MM.1S (cell line): ENCODE measurements at regions not wholly inside any gene's neighbourhood (a gene's known extent, or its start where the extent isn't known, plus 50 kb on each side); places are given as distances from the start of the nearest gene placed in this dataset.

Experiments used
- CTCF ChIP-seq: fragments of 300-600 bp; sonication (generic); IDR thresholded peaks from 2 replicates; pipeline ENCODE4 v1.5.1; 2016; ENCODE audit warnings: antibody characterized with exemption, low read length, mixed read lengths
- EZH2 ChIP-seq: fragments of 300-600 bp; sonication (generic); optimal IDR thresholded peaks from 2 replicates; pipeline ENCODE3; 2017; ENCODE audit warnings: low read depth, mild to moderate bottlenecking, antibody characterized with exemption, low read length, mixed read lengths

DNA sequence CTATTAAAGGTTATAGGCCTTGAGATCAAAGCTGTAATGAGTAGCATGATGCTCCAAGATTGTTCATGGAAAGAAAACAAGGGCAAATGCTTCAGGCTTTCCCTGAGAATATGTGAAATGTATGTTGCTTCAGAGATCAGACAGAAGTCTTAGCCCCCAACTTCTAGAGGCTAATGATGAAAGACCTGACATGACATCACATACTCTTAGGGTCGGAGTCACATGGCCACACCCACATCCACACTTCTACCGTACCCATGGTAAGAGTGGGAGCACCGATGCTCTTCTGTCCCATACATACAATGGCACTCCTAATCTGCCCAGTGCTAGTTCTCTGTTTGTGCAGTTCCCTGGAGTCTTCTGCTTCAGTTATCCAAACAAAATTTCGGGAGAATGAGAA is 111.9 kb upstream of the ACSL4 start:
- no peak for TF ChIP-seq CTCF
- TF ChIP-seq EZH2, result no peak
